Liver (tissue), 8 donors: ENCODE measurements at regions not wholly inside any gene's neighbourhood (a gene's known extent, or its start where the extent isn't known, plus 50 kb on each side); places are given as distances from the start of the nearest gene placed in this dataset.
"Not testable (repeated sequence)": the region's sequence is repeated elsewhere in the genome, so short reads cannot be mapped to it uniquely, and the experiment has no call there.

ENCODE experiments used
- DNase-seq: peaks from one replicate; pipeline ENCODE4 v3.0.0-alpha.2; 2017; ENCODE audit warnings: low spot score
- H3K27ac ChIP-seq, 2 donors: one replicate each; pipeline ENCODE4 v1.7.0; 2013; ENCODE audit warnings: inconsistent platforms in 2 of 2, low read length in 2 of 2, control low read depth in 1 of 2, low read depth in 1 of 2, mild to moderate bottlenecking in 1 of 2
- H3K27me3 ChIP-seq, 4 donors: one replicate each; pipeline versions ENCODE4 v1.6.1 to v1.7.0; 2013; ENCODE audit warnings: low read length in 3 of 4, inconsistent platforms in 1 of 4, mild to moderate bottlenecking in 1 of 4, moderate library complexity in 1 of 4; ENCODE audit not compliant: control insufficient read depth in 4 of 4, insufficient read depth in 4 of 4
- H3K36me3 ChIP-seq, 4 donors: one replicate each; pipeline versions ENCODE4 v1.6.1 to v1.7.0; 2013; ENCODE audit warnings: low read length in 3 of 4, mild to moderate bottlenecking in 3 of 4, low read depth in 1 of 4, moderate library complexity in 1 of 4; ENCODE audit not compliant: control insufficient read depth in 4 of 4, insufficient read depth in 3 of 4
- H3K4me1 ChIP-seq, 4 donors: one replicate each; pipeline versions ENCODE4 v1.6.1 to v1.7.0; 2013; ENCODE audit warnings: low read length in 3 of 4, mild to moderate bottlenecking in 3 of 4, moderate library complexity in 1 of 4; ENCODE audit not compliant: control insufficient read depth in 4 of 4, insufficient read depth in 4 of 4
- H3K4me3 ChIP-seq, 3 donors: one replicate each; pipeline versions ENCODE4 v1.6.1 to v1.7.0; 2013; ENCODE audit warnings: low read length in 3 of 3, control low read depth in 1 of 3, low read depth in 1 of 3, mild to moderate bottlenecking in 1 of 3
- H3K9ac ChIP-seq, 2 donors: one replicate each; pipeline ENCODE4 v1.7.0; 2013; ENCODE audit warnings: low read length in 2 of 2, mild to moderate bottlenecking in 2 of 2, moderate library complexity in 2 of 2, control low read depth in 1 of 2, low read depth in 1 of 2
- H3K9me3 ChIP-seq, 4 donors: one replicate each; pipeline versions ENCODE4 v1.6.1 to v1.7.0; 2013; ENCODE audit warnings: low read length in 3 of 4; ENCODE audit not compliant: control insufficient read depth in 4 of 4
- ATF3 ChIP-seq: IDR thresholded peaks from 2 replicates; pipeline ENCODE4 v1.6.1; 2016; ENCODE audit warnings: antibody characterized with exemption
- EGR1 ChIP-seq, 2 donors: IDR thresholded peaks; 2 replicates each; pipeline ENCODE4 v1.6.1; 2016 to 2018; ENCODE audit warnings: antibody characterized with exemption in 2 of 2, low read depth in 2 of 2
- FOXA1 ChIP-seq: IDR thresholded peaks from 2 replicates; pipeline ENCODE4 v1.6.1; 2016; ENCODE audit warnings: antibody characterized with exemption
- FOXA2 ChIP-seq: IDR thresholded peaks from 2 replicates; pipeline ENCODE4 v1.6.1; 2016; ENCODE audit warnings: antibody characterized with exemption
- GABPA ChIP-seq, 2 donors: IDR thresholded peaks in 1 of 2; conservative IDR thresholded peaks in 1 of 2; 2 replicates each; pipeline ENCODE4 v1.6.1; 2016; ENCODE audit warnings: antibody characterized with exemption in 2 of 2, mild to moderate bottlenecking in 1 of 2, moderate library complexity in 1 of 2
- HNF4A ChIP-seq, 2 donors: conservative IDR thresholded peaks; 2 replicates each; pipeline ENCODE4 v1.6.1; 2016; ENCODE audit warnings: antibody characterized with exemption in 2 of 2, mild to moderate bottlenecking in 2 of 2
- JUND ChIP-seq, 2 donors: IDR thresholded peaks; 2 replicates each; pipeline ENCODE4 v1.6.1; 2016; ENCODE audit warnings: antibody characterized with exemption in 2 of 2
- NR2F2 ChIP-seq: IDR thresholded peaks from 2 replicates; pipeline ENCODE4 v1.6.1; 2016; ENCODE audit warnings: antibody characterized with exemption
- RAD21 ChIP-seq, 2 donors: IDR thresholded peaks; 2 replicates each; pipeline ENCODE4 v1.6.1; 2016; ENCODE audit warnings: antibody characterized with exemption in 2 of 2, mild to moderate bottlenecking in 2 of 2
- REST ChIP-seq: IDR thresholded peaks from 2 replicates; pipeline ENCODE4 v1.6.1; 2016; ENCODE audit warnings: antibody characterized with exemption, mild to moderate bottlenecking
- RXRA ChIP-seq, 2 donors: IDR thresholded peaks; 2 replicates each; pipeline ENCODE4 v1.6.1; 2017 to 2018; ENCODE audit warnings: antibody characterized with exemption in 2 of 2, mild to moderate bottlenecking in 1 of 2
- SP1 ChIP-seq: IDR thresholded peaks from 2 replicates; pipeline ENCODE4 v1.6.1; 2018; ENCODE audit warnings: antibody characterized with exemption, mild to moderate bottlenecking
- TAF1 ChIP-seq: conservative IDR thresholded peaks from 2 replicates; pipeline ENCODE4 v1.6.1; 2016; ENCODE audit warnings: antibody characterized with exemption, mild to moderate bottlenecking
- YY1 ChIP-seq: IDR thresholded peaks from 2 replicates; pipeline ENCODE4 v1.6.1; 2016; ENCODE audit warnings: antibody characterized with exemption, mild to moderate bottlenecking
- WGBS: extraction: QIAGEN DNeasy Blood & Tissue Kit; methylation state at CpG from one replicate; pipeline ENCODE4 v1.1.7; 2013; 5-methylcytosine and 5-hydroxymethylcytosine counted together
- TF ChIP-seq, protein P1 (sequence below): IDR thresholded peaks from 2 replicates; pipeline ENCODE4 v1.6.1; 2016; ENCODE audit warnings: antibody characterized with exemption
- TF ChIP-seq, protein P2 (sequence below): fragments of 150-350 bp; IDR thresholded peaks from 2 replicates; pipeline ENCODE4 v1.5.1; 2017; ENCODE audit warnings: improper control_type of control experiment, low read depth, low read length; ENCODE audit not compliant: missing input control
- TF ChIP-seq, protein P3 (sequence below): IDR thresholded peaks from 2 replicates; pipeline ENCODE4 v1.6.1; 2016; ENCODE audit warnings: antibody characterized with exemption
- donor health status: healthy.
- donor health status: healthy.
- donor health status: healthy.
- donor health status: healthy.
- donor health status: healthy.

DNA sequence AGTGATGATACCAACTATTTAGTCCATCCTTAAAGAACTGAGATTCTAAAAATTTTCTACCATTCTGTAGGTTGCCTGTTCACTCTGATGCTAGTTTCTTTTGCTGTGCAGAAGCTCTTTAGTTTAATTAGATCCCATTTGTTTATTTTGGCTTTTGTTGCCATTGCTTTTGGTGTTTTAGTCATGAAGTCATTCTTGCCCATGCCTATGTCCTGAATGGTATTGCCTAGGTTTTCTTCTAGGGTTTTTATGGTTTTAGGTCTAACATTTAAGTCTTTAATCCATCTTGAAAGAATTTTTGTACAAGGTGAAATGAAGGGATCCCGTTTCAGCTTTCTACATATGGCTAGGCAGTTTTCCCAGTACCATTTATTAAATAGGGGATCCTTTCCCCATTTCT is 63.9 kb upstream of the TNFSF4 start:
- H3K4me3 ChIP-seq, H3K27ac ChIP-seq, H3K9ac ChIP-seq, DNase-seq, H3K4me1 ChIP-seq, H3K36me3 ChIP-seq, H3K27me3 ChIP-seq, H3K9me3 ChIP-seq: not testable (repeated sequence)
- 94% methylated on average over 1 of the region's 1 CpG for WGBS

DNA sequence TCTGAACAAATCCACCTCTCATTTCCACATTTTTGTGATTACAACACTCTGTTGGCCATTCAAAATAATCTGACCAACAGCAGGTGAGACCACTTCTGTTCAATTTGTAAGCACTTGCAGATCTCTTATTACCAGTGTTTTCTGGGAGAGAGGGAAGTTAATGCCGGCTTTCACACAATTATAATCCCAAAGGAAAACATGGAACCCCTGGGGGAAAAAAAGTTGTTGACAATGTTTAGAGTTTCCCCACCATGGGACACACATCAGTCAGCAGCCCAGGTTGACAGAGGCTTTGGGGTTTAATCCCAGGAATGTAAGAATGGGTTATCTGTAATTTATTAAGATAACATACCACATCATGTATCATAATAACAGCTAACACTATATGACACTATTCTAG is 68.4 kb upstream of the TNFSF4 start:
- no peak overlapping the region for H3K9ac ChIP-seq
- DNase-seq: no peak
- H3K4me1 ChIP-seq: no peaks in the 10 kb centered on the region
- no peaks in the 10 kb centered on the region for H3K36me3 ChIP-seq
- TF ChIP-seq NR2F2 (no peak), GABPA (IDR thresholded peaks at IDR 0.05 in 1 of 2, conservative IDR thresholded peaks at IDR 0.05 in 1 of 2) (no peak), JUND (IDR thresholded peaks at IDR 0.05) (no peak), TAF1 (no peak), SP1 (no peak), HNF4A (conservative IDR thresholded peaks at IDR 0.05) (no peak), ATF3 (no peak), YY1 (no peak), RAD21 (IDR thresholded peaks at IDR 0.05) (no peak), FOXA2 (no peak), REST (no peak)
- TF ChIP-seq, protein P1, sequence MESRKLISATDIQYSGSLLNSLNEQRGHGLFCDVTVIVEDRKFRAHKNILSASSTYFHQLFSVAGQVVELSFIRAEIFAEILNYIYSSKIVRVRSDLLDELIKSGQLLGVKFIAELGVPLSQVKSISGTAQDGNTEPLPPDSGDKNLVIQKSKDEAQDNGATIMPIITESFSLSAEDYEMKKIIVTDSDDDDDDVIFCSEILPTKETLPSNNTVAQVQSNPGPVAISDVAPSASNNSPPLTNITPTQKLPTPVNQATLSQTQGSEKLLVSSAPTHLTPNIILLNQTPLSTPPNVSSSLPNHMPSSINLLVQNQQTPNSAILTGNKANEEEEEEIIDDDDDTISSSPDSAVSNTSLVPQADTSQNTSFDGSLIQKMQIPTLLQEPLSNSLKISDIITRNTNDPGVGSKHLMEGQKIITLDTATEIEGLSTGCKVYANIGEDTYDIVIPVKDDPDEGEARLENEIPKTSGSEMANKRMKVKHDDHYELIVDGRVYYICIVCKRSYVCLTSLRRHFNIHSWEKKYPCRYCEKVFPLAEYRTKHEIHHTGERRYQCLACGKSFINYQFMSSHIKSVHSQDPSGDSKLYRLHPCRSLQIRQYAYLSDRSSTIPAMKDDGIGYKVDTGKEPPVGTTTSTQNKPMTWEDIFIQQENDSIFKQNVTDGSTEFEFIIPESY: no peak
- WGBS: 80% methylated on average over 1 of the region's 1 CpG
- H3K9me3 ChIP-seq: no peaks in the 10 kb centered on the region
- H3K27me3 ChIP-seq: no peaks in the 10 kb centered on the region
- H3K4me3 ChIP-seq: no peak overlapping the region
- no peak overlapping the region for H3K27ac ChIP-seq

DNA sequence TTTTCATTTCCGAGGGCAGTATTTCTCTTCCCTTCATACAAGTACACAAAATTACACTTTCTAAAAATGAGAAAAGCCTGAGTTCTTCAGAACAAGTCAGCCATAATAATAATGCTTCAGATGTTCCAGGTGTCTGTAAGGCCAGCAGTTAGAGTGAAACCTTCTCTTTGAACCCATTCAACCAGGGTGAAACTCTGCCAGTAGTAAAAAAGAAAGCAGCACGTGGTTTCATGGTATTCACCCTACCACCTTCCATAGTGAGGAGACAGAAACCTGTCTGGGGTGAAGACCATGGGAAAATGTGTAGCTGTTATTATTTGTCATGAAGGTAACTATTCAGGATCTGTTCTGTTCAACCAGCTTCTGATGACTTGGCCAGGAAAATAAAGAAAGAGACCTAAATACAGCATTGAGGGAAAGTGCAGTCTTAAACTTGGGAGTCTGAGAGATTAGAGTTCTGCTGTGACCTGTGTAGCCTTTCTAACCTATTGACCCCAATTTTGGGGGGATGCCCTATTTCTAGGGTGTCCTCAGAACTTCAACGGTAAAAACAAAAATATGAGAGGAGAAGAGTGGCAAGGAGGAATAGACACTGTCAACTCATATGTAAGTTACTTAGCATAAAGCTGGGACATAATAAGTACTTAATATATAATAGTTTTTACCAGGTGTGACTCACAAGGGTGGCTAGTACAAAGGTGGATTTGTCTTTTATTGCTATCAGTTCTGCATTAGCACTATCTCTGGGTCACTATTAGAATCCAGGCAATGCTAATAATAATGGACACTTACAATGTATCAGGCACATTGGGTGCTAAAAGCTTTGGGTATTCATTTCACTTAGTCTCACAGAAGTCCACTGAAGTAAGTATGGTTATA is 70.0 kb upstream of the TNFSF4 start:
- 91% methylated on average over 3 of the region's 3 CpGs for WGBS
- H3K27me3 ChIP-seq: no peaks in the 10 kb centered on the region
- no peaks in the 10 kb centered on the region for H3K36me3 ChIP-seq
- H3K4me3 ChIP-seq: no peak overlapping the region
- H3K9ac ChIP-seq: no peak overlapping the region
- DNase-seq: no peak
- no peak overlapping the region for H3K27ac ChIP-seq
- no peaks in the 10 kb centered on the region for H3K4me1 ChIP-seq
- no peaks in the 10 kb centered on the region for H3K9me3 ChIP-seq
- TF ChIP-seq, protein P1: no peak
- TF ChIP-seq NR2F2 (no peak), YY1 (no peak), TAF1 (no peak), FOXA1 (no peak), EGR1 (IDR thresholded peaks at IDR 0.05; ENCODE audit: low read depth in 2 of 2) (no peak), JUND (IDR thresholded peaks at IDR 0.05) (no peak), GABPA (IDR thresholded peaks at IDR 0.05 in 1 of 2, conservative IDR thresholded peaks at IDR 0.05 in 1 of 2) (no peak), RAD21 (IDR thresholded peaks at IDR 0.05) (no peak), HNF4A (conservative IDR thresholded peaks at IDR 0.05) (no peak), FOXA2 (no peak), SP1 (no peak), RXRA (IDR thresholded peaks at IDR 0.05) (no peak)
- TF ChIP-seq, protein P2, sequence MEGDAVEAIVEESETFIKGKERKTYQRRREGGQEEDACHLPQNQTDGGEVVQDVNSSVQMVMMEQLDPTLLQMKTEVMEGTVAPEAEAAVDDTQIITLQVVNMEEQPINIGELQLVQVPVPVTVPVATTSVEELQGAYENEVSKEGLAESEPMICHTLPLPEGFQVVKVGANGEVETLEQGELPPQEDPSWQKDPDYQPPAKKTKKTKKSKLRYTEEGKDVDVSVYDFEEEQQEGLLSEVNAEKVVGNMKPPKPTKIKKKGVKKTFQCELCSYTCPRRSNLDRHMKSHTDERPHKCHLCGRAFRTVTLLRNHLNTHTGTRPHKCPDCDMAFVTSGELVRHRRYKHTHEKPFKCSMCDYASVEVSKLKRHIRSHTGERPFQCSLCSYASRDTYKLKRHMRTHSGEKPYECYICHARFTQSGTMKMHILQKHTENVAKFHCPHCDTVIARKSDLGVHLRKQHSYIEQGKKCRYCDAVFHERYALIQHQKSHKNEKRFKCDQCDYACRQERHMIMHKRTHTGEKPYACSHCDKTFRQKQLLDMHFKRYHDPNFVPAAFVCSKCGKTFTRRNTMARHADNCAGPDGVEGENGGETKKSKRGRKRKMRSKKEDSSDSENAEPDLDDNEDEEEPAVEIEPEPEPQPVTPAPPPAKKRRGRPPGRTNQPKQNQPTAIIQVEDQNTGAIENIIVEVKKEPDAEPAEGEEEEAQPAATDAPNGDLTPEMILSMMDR: no peak
- TF ChIP-seq, protein P3, sequence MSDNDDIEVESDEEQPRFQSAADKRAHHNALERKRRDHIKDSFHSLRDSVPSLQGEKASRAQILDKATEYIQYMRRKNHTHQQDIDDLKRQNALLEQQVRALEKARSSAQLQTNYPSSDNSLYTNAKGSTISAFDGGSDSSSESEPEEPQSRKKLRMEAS: no peak
